SK-N-MC (cell line): ENCODE measurements at regions not wholly inside any gene's neighbourhood (a gene's known extent, or its start where the extent isn't known, plus 50 kb on each side); places are given as distances from the start of the nearest gene placed in this dataset.

Experiments used
- EZH2 ChIP-seq: fragments of 200-600 bp; sonication (generic); IDR thresholded peaks from one replicate; pipeline ENCODE4 v1.6.1; 2017; ENCODE audit warnings: antibody characterized with exemption
- FOXP2 ChIP-seq: optimal IDR thresholded peaks from 2 replicates; pipeline ENCODE3; 2011; ENCODE audit warnings: mild to moderate bottlenecking, moderate library complexity; ENCODE audit not compliant: insufficient read depth; ENCODE audit errors: extremely low read length, control extremely low read depth
- POLR2AphosphoS5 ChIP-seq: IDR thresholded peaks from 2 replicates; pipeline ENCODE4 v1.6.1; 2012; ENCODE audit warnings: mild to moderate bottlenecking, low read depth, low read length, borderline replicate concordance

- TF ChIP-seq EZH2 (no peak), POLR2AphosphoS5 (no peak), FOXP2 (no peak)
Measured at GRCh38 chr12:126286203-126286602, 1221.0 kb downstream of the AACS start.
